ENCODE measurements at regions not wholly inside any gene's neighbourhood (a gene's known extent, or its start where the extent isn't known, plus 50 kb on each side); places are given as distances from the start of the nearest gene placed in this dataset.
A peak's percentile ranks its signal among the peaks of the same experiment; 100 is the strongest.

GRCh38 chr7:54153462-54153861, 388.7 kb upstream of the VSTM2A start:
- Mint-ChIP-seq H3K36me3 (no peaks in the 10 kb centered on the region), H3K27me3 (ENCODE audit: low read depth) (no peaks in the 10 kb centered on the region), H3K4me1 (peaks cover 10% of the 10 kb centered on the region), H3K4me3 (no peak overlapping the region), H3K9me3 (peaks cover 10% of the 10 kb centered on the region), H3K27ac (no peak overlapping the region)
- TF ChIP-seq CREB1 (CRISPR knock-in tag; IDR thresholded peaks at IDR 0.05) (no peak), HMGA2 (CRISPR knock-in tag; IDR thresholded peaks at IDR 0.05) (no peak), ETV6 (CRISPR knock-in tag; IDR thresholded peaks at IDR 0.05) (no peak), ZNF423 (CRISPR knock-in tag; IDR thresholded peaks at IDR 0.05) (no peak)
- no peak for DNase-seq (ENCODE audit: low spot score)
- ChIA-PET CTCF (no interaction called here), POLR2A (no interaction called here)
- no peak for ATAC-seq

- TF ChIP-seq NFE2L1 (CRISPR knock-in tag; IDR thresholded peaks at IDR 0.05), result no peak
- TF ChIP-seq, protein P1, sequence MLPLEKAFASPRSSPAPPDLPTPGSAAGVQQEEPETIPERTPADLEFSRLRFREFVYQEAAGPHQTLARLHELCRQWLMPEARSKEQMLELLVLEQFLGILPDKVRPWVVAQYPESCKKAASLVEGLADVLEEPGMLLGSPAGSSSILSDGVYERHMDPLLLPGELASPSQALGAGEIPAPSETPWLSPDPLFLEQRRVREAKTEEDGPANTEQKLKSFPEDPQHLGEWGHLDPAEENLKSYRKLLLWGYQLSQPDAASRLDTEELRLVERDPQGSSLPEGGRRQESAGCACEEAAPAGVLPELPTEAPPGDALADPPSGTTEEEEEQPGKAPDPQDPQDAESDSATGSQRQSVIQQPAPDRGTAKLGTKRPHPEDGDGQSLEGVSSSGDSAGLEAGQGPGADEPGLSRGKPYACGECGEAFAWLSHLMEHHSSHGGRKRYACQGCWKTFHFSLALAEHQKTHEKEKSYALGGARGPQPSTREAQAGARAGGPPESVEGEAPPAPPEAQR (CRISPR knock-in tag; IDR thresholded peaks at IDR 0.05), result no peak
- no peak for TF ChIP-seq RELA (CRISPR knock-in tag; IDR thresholded peaks at IDR 0.05; ENCODE audit: borderline replicate concordance)
- TF ChIP-seq RORB (CRISPR knock-in tag; IDR thresholded peaks at IDR 0.05), result no peak
- no peak for TF ChIP-seq KAT7 (CRISPR knock-in tag; IDR thresholded peaks at IDR 0.05; ENCODE audit: borderline replicate concordance)
- Mint-ChIP-seq H3K27ac (peak overlapping the region; percentile 86), H3K4me3 (no peak overlapping the region), H3K9me3 (peaks cover 34% of the 10 kb centered on the region), H3K27me3 (ENCODE audit: low read depth) (no peaks in the 10 kb centered on the region), H3K36me3 (peaks cover 32% of the 10 kb centered on the region), H3K4me1 (peaks cover 20% of the 10 kb centered on the region)
- ATAC-seq (no peak), DNase-seq (ENCODE audit: low spot score) (no peak)
- POLR2A ChIA-PET, result no interaction called here
- CTCF ChIA-PET, result no interaction called here
These were observed 383.1 kb upstream of the VSTM2A start for GRCh38 chr7:54159088-54159487.

GRCh38 chr7:54161621-54162020, 380.6 kb upstream of the VSTM2A start:
- Mint-ChIP-seq H3K27ac (no peak overlapping the region), H3K9me3 (peaks cover 41% of the 10 kb centered on the region), H3K4me1 (peaks cover 20% of the 10 kb centered on the region), H3K36me3 (peaks cover 38% of the 10 kb centered on the region), H3K4me3 (no peak overlapping the region), H3K27me3 (ENCODE audit: low read depth) (no peaks in the 10 kb centered on the region)
- DNase-seq (ENCODE audit: low spot score), result no peak
- CTCF ChIA-PET, result no interaction called here
- no peak for ATAC-seq
- POLR2A ChIA-PET, result no interaction called here
- no peak for TF ChIP-seq ATF2 (CRISPR knock-in tag; IDR thresholded peaks at IDR 0.05; ENCODE audit: borderline replicate concordance, low read depth)
- TF ChIP-seq HMGA2 (CRISPR knock-in tag; IDR thresholded peaks at IDR 0.05), result no peak
- no peak for TF ChIP-seq MLX (CRISPR knock-in tag; IDR thresholded peaks at IDR 0.05)
- TF ChIP-seq EMX1 (CRISPR knock-in tag; IDR thresholded peaks at IDR 0.05), result no peak
- no peak for TF ChIP-seq TEAD4 (CRISPR knock-in tag; IDR thresholded peaks at IDR 0.05)
- TF ChIP-seq KAT7 (CRISPR knock-in tag; IDR thresholded peaks at IDR 0.05; ENCODE audit: borderline replicate concordance), result no peak
- TF ChIP-seq, protein P2, sequence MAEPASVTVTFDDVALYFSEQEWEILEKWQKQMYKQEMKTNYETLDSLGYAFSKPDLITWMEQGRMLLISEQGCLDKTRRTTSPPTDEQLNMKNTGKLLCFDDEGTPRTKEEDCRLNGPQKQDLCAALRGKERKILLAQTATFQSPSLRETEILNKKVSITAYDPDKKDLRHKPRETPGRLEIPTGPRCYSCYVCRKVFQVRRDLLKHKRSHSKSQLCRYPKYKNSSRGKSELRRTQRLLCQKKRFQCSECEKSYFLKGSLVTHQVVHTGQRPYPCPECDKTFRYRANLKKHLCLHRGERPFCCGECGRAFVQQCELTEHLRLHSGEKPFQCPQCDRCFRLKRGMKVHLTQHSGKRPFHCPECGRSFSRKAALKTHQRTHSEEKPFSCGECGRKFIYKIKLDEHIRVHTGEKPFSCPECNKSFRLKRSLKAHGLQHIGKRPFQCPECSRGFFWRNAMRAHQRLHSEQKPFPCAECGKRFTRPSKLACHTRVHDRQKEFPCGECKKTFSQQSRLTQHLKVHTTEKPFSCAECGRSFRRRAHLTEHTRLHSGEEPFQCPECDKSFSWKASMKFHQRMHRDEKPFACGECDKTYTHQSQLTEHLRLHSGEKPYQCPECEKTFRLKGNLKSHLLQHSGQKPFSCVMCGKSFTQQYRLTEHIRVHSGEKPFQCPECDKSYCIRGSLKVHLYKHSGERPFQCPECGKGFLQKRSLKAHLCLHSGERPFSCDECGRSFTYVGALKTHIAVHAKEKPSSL (CRISPR knock-in tag; conservative IDR thresholded peaks at IDR 0.05), result no peak
- no peak for TF ChIP-seq MYBL2 (CRISPR knock-in tag; IDR thresholded peaks at IDR 0.05)
- no peak for TF ChIP-seq IRF1 (CRISPR knock-in tag; IDR thresholded peaks at IDR 0.05)
- TF ChIP-seq CBFB (CRISPR knock-in tag; IDR thresholded peaks at IDR 0.05; ENCODE audit: low read depth), result no peak
- TF ChIP-seq CREB1 (CRISPR knock-in tag; IDR thresholded peaks at IDR 0.05), result no peak
- no peak for TF ChIP-seq ATF3 (CRISPR knock-in tag; conservative IDR thresholded peaks at IDR 0.05)
- no peak for TF ChIP-seq ZNF138 (CRISPR knock-in tag; conservative IDR thresholded peaks at IDR 0.05)
- TF ChIP-seq, protein P3, sequence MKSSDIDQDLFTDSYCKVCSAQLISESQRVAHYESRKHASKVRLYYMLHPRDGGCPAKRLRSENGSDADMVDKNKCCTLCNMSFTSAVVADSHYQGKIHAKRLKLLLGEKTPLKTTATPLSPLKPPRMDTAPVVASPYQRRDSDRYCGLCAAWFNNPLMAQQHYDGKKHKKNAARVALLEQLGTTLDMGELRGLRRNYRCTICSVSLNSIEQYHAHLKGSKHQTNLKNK (CRISPR knock-in tag; IDR thresholded peaks at IDR 0.05), result no peak
- TF ChIP-seq GTF2I (CRISPR knock-in tag; conservative IDR thresholded peaks at IDR 0.05), result no peak
- TF ChIP-seq E2F1 (CRISPR knock-in tag; IDR thresholded peaks at IDR 0.05), result no peak
- TF ChIP-seq, protein P4, sequence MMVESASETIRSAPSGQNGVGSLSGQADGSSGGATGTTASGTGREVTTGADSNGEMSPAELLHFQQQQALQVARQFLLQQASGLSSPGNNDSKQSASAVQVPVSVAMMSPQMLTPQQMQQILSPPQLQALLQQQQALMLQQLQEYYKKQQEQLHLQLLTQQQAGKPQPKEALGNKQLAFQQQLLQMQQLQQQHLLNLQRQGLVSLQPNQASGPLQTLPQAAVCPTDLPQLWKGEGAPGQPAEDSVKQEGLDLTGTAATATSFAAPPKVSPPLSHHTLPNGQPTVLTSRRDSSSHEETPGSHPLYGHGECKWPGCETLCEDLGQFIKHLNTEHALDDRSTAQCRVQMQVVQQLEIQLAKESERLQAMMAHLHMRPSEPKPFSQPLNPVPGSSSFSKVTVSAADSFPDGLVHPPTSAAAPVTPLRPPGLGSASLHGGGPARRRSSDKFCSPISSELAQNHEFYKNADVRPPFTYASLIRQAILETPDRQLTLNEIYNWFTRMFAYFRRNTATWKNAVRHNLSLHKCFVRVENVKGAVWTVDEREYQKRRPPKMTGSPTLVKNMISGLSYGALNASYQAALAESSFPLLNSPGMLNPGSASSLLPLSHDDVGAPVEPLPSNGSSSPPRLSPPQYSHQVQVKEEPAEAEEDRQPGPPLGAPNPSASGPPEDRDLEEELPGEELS (CRISPR knock-in tag; IDR thresholded peaks at IDR 0.05), result no peak
- no peak for TF ChIP-seq ZNF416 (CRISPR knock-in tag; IDR thresholded peaks at IDR 0.05)

Measured in WTC11 (cell line).